SU-DHL-6 (cell line): ENCODE measurements at regions not wholly inside any gene's neighbourhood (a gene's known extent, or its start where the extent isn't known, plus 50 kb on each side); places are given as distances from the start of the nearest gene placed in this dataset.

Experiments used
- EZH2phosphoT487 ChIP-seq: fragments of 200-600 bp; sonication (generic), shearing (Covaris generic); conservative IDR thresholded peaks from 2 replicates; pipeline ENCODE4 v1.6.1; 2018; ENCODE audit warnings: mild to moderate bottlenecking, antibody characterized with exemption, low read length, moderate library complexity, mixed read lengths
- TF ChIP-seq, protein P1 (sequence below): fragments of 200-600 bp; sonication (generic); IDR thresholded peaks from one replicate; pipeline ENCODE4 v1.5.1; 2017; ENCODE audit warnings: antibody characterized with exemption, mild to moderate bottlenecking, low read length, moderate library complexity; ENCODE audit not compliant: insufficient read depth, poor library complexity, severe bottlenecking

DNA sequence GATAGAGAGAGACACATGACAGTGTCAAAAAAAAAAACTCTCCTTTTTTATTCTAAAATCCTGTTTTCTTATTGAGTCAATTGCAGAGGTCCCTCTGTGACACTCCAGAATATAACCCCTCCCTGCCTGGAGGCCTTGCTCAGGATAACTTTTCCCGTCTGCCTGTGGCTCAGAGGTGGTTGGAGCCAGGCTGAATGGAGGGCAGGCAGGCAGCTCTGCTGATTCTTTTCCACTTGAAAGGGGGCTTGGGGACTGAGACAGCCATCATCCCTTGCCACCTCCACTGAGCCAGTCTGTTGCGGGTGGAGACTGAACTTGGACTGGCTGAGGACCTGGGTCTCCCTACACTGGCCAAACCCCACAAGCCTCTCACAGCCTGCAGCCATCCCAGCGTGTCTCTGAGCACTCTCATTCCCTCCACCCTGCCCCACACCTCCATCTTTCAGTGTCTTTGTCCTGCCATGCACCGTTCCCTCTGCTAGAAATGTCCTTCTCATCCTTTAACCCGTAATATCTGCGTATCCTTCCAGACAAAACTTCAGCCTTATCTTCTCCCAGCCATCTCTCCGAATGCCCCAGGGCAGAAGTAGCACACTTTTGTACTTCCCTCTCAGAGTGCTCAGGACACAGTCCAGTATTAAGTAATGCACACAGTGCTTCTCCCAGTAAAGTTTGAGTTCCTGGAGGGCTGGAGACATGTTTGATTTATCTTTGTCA, 139.9 kb downstream of the CHIC2 start:
- no peak for TF ChIP-seq EZH2phosphoT487
- TF ChIP-seq, protein P1, sequence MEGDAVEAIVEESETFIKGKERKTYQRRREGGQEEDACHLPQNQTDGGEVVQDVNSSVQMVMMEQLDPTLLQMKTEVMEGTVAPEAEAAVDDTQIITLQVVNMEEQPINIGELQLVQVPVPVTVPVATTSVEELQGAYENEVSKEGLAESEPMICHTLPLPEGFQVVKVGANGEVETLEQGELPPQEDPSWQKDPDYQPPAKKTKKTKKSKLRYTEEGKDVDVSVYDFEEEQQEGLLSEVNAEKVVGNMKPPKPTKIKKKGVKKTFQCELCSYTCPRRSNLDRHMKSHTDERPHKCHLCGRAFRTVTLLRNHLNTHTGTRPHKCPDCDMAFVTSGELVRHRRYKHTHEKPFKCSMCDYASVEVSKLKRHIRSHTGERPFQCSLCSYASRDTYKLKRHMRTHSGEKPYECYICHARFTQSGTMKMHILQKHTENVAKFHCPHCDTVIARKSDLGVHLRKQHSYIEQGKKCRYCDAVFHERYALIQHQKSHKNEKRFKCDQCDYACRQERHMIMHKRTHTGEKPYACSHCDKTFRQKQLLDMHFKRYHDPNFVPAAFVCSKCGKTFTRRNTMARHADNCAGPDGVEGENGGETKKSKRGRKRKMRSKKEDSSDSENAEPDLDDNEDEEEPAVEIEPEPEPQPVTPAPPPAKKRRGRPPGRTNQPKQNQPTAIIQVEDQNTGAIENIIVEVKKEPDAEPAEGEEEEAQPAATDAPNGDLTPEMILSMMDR = no peak
